Stimulated activated naive CD8-positive, alpha-beta T cell treated with anti-CD3 and anti-CD28 coated beads, Interleukin-15, Interleukin-2, amounts not matched to agents 100 U/mL and 50 U/mL, for 24 hours (primary cell): ENCODE measurements at regions not wholly inside any gene's neighbourhood (a gene's known extent, or its start where the extent isn't known, plus 50 kb on each side); places are given as distances from the start of the nearest gene placed in this dataset.
"Not testable (repeated sequence)": the region's sequence is repeated elsewhere in the genome, so short reads cannot be mapped to it uniquely, and the experiment has no call there.

ENCODE experiments used
- ATAC-seq: fragments of 150-1000 bp; cut with Tn5 transposase; one replicate; pipeline ENCODE4 v1.10.0; 2021
- DNase-seq: peaks from one replicate; pipeline ENCODE4 v3.0.0; 2021

- DNase-seq: no peak
These were observed 1193.4 kb downstream of the DSC3 start for GRCh38 chr18:29849144-29849543.

GRCh38 chr18:29841631-29842030, 1200.9 kb downstream of the DSC3 start:
- ATAC-seq (no peak), DNase-seq (no peak)

More at GRCh38 chr18:29849144-29849543, 1193.4 kb downstream of the DSC3 start:
- ATAC-seq: no peak

DNA sequence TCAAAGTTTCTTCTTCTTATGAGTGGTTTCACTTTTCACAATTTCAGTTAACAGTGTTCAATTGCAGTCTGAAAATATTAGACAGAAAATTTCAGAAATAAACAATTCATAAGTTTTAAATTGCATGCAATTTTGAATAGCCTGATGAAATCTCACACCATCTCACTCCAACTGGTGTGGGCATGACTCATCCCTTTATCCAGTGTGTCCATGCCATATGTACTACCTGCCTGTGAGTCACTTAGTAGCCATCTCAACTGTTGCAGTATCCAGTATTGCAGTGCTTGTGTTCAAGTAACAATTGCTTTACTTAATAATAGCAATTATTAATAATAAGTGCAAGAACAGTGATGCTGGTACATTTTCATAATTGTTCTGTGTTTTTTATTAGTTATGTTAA, 1202.5 kb downstream of the DSC3 start:
- DNase-seq: no peak
- no peak for ATAC-seq

- ATAC-seq, DNase-seq: not testable (repeated sequence)
These were observed 1203.6 kb downstream of the DSC3 start for GRCh38 chr18:29838961-29839360.

DNA sequence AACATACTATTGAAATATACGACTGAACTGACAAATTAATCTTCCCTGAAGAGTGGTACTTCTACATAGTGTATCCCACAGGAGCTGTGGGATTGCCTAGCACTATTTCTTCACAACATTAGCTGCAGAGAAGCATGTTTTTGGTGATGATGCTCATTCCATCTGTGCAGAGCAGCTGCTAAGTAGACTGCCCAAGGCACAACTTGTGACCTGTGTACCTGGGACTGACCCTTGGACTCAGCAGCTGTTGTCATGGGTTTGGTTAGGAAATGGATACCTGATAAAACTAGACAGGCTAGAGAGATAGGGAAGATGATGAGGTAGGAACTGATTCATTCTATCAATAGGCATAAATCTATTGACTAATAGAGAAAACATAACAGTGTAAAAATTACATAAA, 1204.0 kb downstream of the DSC3 start:
- DNase-seq (no peak), ATAC-seq (no peak)

- DNase-seq (no peak), ATAC-seq (no peak)
These were observed 1218.9 kb downstream of the DSC3 start for GRCh38 chr18:29823671-29824070.

- DNase-seq (no peak), ATAC-seq (no peak)
These were observed 1221.0 kb downstream of the DSC3 start for GRCh38 chr18:29821544-29821943.

DNA sequence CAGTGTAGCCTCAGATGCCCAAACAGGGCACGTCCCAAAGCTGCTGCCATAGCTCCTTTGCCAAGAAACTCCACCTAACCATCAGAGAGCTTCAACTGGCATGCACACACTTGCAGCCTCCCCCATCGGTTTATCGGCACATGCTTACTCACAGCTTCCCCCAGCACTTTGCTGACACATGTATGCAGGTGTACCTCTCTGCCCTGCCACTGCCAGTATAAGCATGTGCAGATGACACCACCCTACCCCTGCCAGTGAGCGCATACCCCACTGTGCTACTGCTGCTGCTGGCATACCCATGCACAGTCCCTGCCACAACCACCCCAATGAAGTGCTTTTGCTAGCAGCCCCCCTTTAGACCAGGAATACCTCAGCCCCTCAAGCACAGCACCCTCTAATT, 1231.0 kb downstream of the DSC3 start:
- ATAC-seq: no peak
- DNase-seq: no peak

GRCh38 chr18:29780816-29781215, 1261.7 kb downstream of the DSC3 start:
- DNase-seq (no peak), ATAC-seq (no peak)

DNA sequence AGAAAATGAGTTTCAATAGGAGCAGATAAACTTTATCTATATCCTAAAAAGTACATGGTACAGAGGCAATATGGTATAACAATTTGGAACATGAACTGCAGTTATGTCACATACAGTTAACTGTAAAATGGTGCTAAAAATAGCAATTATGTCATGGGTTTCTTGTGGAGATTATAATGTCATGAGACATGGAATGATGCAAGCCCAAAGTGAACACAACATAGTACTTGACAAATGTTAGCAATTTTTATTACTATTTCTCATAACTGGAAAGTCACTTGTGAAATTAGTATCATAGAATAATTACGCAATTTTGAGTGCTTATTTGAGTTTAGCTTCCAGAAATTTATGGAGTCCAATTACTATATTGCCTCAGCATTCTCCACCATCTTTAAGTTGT, 1263.4 kb downstream of the DSC3 start:
- ATAC-seq: no peak
- no peak for DNase-seq

DNA sequence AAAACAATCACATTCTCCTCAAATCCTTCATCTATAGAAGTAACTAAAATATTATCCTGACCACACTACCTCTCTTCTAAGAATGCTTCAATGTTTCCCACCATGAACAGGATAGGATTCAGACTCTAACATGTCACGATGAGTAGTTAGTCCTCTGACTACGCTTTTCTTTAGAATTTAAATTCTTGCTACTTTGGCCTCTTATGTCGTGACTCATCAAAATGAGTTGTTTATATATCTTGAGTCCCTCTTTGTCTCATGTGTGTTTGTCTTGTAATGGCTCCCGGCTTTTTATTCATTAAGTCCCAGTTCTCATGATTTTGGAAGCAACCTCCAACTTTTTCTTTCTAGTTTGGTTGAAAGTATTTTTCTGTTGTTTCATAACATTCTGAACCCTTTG, 1289.2 kb downstream of the DSC3 start:
- no peak for ATAC-seq
- no peak for DNase-seq

DNA sequence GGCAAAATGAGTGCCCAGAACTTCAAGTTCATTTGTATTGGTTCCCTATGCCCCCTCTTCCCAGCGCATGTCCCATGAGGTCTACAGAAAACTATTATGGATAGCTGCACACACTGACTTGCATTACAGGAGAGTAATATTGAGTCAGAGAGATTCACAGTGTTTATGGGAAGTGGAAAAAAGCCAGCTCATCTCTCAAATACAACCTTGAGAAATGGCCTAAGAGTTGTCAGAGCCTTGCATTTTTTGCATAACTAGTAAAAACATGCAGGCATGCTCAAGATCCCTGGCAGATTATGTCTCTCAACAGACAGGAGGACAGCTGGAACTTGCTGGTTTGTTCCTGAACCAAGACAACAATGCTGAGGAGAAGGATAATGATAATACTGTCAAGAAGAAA, 1292.8 kb downstream of the DSC3 start:
- ATAC-seq: no peak
- no peak for DNase-seq

DNA sequence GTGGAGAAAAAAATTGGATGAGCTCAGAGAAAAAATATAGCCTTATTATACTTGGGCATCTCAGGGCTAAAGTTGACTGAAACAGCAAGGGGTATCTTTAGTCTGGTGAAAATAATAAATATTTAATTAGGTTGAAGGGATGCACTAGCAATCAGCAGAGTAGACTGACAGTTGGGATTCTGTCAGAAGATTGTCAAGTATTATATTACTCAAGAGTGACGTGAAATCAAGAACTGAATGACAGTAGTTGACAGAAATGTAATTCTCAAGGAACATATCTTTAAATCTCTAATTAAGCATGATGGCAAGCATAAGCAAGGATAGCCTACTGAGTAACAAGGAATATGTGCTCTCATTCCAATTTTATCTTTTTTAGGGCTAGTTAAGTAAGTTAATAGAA, 1301.1 kb downstream of the DSC3 start:
- no peak for ATAC-seq

GRCh38 chr18:29737620-29738019, 1304.9 kb downstream of the DSC3 start:
- ATAC-seq: no peak
- no peak for DNase-seq

More for the DNA sequence above, 1301.1 kb downstream of the DSC3 start:
- DNase-seq: no peak

GRCh38 chr18:29737190-29737589, 1305.4 kb downstream of the DSC3 start:
- DNase-seq (no peak), ATAC-seq (no peak)

DNA sequence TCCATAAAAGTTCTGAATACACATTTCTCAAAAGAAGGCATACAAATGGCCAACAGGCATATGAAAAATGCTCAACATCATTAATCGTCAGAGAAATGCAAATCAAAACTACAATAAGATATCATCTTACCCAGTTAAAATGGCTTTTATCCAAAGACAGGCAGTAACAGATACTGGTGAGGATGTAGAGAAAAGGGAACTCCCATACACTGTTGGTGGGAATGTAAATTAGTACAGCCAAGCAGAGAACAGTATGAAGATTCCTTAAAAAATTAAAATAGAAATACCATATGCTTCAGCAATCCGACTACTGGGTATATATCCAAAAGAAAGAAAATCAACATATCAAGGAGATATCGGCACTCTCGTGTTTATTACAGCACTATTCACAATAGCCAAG, 1312.5 kb downstream of the DSC3 start:
- DNase-seq (no peak), ATAC-seq (no peak)

DNA sequence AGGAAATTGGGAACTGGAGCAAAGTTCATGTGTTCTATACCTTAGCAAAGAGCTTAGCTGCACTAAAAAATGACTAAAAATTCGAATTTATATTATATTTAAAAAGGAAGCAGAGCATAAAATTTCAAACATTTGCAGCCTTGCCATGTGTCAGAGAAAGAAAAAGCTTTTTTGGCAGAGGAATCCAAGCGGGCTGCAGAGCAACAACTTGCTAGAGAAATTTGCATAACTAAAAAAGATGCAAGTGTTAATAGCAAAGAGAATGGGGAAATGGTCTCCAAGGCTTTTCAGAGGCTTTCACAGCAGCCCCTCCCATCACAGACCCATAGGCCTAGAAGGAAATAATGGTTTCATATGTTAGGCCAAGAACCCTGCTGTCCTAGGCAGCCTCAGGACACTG, 1315.9 kb downstream of the DSC3 start:
- ATAC-seq: no peak

DNA sequence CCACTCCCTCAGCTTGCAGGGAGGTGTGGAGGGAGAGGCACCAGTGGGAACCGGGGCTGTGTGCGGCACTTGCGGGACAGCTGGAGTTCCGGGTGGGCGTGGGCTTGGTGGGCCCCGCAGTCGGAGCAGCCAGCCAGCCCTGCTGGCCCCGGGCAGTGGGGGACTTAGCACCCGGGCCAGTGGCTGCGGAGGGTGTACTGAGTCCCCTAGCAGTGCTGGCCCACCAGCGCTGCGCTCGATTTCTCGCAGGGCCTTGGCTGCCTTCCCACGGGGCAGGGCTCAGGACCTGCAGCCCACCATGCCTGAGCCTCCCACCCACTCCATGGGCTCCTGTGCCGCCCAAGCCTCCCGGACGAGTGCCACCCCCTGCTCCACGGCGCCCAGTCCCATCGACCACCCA, 1319.1 kb downstream of the DSC3 start:
- DNase-seq, ATAC-seq: not testable (repeated sequence)

More for the DNA sequence above, 1315.9 kb downstream of the DSC3 start:
- no peak for DNase-seq

DNA sequence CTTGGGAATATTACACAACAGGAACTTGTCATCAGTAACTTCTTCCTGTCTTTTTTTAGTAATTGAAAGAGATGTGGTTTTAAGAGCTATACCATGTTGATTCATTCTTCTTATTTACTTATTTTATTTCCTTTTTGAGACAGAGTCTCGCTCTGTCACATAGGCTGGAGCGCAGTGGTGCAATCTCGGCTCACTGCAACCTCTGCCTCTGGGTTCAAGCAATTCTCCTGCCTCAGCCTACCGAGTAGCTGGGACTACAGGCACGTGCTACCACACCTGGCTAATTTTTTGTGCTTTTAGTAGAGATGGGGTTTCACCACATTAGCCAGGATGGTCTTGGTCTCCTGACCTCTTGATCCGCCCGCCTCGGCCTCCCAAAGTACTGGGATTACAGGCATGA, 1326.6 kb downstream of the DSC3 start:
- not testable (repeated sequence) for ATAC-seq, DNase-seq

- ATAC-seq: no peak
- DNase-seq: no peak
These were observed 1329.8 kb downstream of the DSC3 start for GRCh38 chr18:29712785-29713184.

GRCh38 chr18:29711932-29712331, 1330.6 kb downstream of the DSC3 start:
- DNase-seq (no peak), ATAC-seq (no peak)

- ATAC-seq (no peak), DNase-seq (no peak)
These were observed 1349.2 kb downstream of the DSC3 start for GRCh38 chr18:29693334-29693733.

- no peak for ATAC-seq
These were observed 1361.0 kb downstream of the DSC3 start for GRCh38 chr18:29681578-29681977.

GRCh38 chr18:29664278-29665036, 1378.1 kb downstream of the DSC3 start:
- ATAC-seq (no peak), DNase-seq (no peak)

More at GRCh38 chr18:29681578-29681977, 1361.0 kb downstream of the DSC3 start:
- no peak for DNase-seq
